IgD-negative memory B cell (primary cell): ENCODE measurements at regions not wholly inside any gene's neighbourhood (a gene's known extent, or its start where the extent isn't known, plus 50 kb on each side); places are given as distances from the start of the nearest gene placed in this dataset.
A peak's percentile ranks its signal among the peaks of the same experiment; 100 is the strongest.
"Not testable (repeated sequence)": the region's sequence is repeated elsewhere in the genome, so short reads cannot be mapped to it uniquely, and the experiment has no call there.

Source experiments
- H3K27ac Mint-ChIP-seq, 3 donors: one replicate each; pipeline ENCODE4 v1.8.0; 2020 to 2022; ENCODE audit warnings: mild to moderate bottlenecking in 3 of 3, mixed read lengths in 3 of 3, moderate library complexity in 1 of 3
- H3K27me3 Mint-ChIP-seq: one replicate; pipeline ENCODE4 v1.8.0; 2021; ENCODE audit warnings: mixed read lengths
- H3K36me3 Mint-ChIP-seq: one replicate; pipeline ENCODE4 v1.8.0; 2020; ENCODE audit warnings: mild to moderate bottlenecking, mixed read lengths
- H3K4me1 Mint-ChIP-seq, 3 donors: one replicate each; pipeline ENCODE4 v1.8.0; 2020 to 2022; ENCODE audit warnings: mixed read lengths in 3 of 3, mild to moderate bottlenecking in 1 of 3
- H3K4me3 Mint-ChIP-seq, 4 donors: one replicate each; pipeline ENCODE4 v1.8.0; 2020 to 2022; ENCODE audit warnings: mild to moderate bottlenecking in 4 of 4, mixed read lengths in 4 of 4, moderate library complexity in 3 of 4
- H3K9me3 Mint-ChIP-seq, 3 donors: one replicate each; pipeline ENCODE4 v1.8.0; 2020 to 2021; ENCODE audit warnings: mixed read lengths in 3 of 3, mild to moderate bottlenecking in 1 of 3

GRCh38 chr1:10880063-10880462, 83.6 kb upstream of the CASZ1 start:
- Mint-ChIP-seq H3K4me1 (no peaks in the 10 kb centered on the region), H3K27me3 (peaks cover 7% of the 10 kb centered on the region), H3K27ac (no peak overlapping the region)

GRCh38 chr1:10881046-10881445, 84.6 kb upstream of the CASZ1 start:
- H3K4me3 Mint-ChIP-seq: no peak overlapping the region
- H3K27me3 Mint-ChIP-seq: peaks cover 8% of the 10 kb centered on the region
- no peak overlapping the region for H3K27ac Mint-ChIP-seq
- no peaks in the 10 kb centered on the region for H3K9me3 Mint-ChIP-seq
- H3K36me3 Mint-ChIP-seq: no peaks in the 10 kb centered on the region
- H3K4me1 Mint-ChIP-seq: no peaks in the 10 kb centered on the region

More at GRCh38 chr1:10880063-10880462, 83.6 kb upstream of the CASZ1 start:
- Mint-ChIP-seq H3K36me3 (no peaks in the 10 kb centered on the region), H3K9me3 (no peaks in the 10 kb centered on the region), H3K4me3 (no peak overlapping the region)

GRCh38 chr1:10882069-10882468, 85.6 kb upstream of the CASZ1 start:
- no peak overlapping the region for H3K4me3 Mint-ChIP-seq
- H3K4me1 Mint-ChIP-seq: no peaks in the 10 kb centered on the region
- no peaks in the 10 kb centered on the region for H3K9me3 Mint-ChIP-seq
- H3K27me3 Mint-ChIP-seq: peaks cover 13% of the 10 kb centered on the region
- H3K36me3 Mint-ChIP-seq: no peaks in the 10 kb centered on the region
- H3K27ac Mint-ChIP-seq: no peak overlapping the region

- H3K27me3 Mint-ChIP-seq: peaks cover 27% of the 10 kb centered on the region
These were observed 90.6 kb upstream of the CASZ1 start for GRCh38 chr1:10887032-10887431.

DNA sequence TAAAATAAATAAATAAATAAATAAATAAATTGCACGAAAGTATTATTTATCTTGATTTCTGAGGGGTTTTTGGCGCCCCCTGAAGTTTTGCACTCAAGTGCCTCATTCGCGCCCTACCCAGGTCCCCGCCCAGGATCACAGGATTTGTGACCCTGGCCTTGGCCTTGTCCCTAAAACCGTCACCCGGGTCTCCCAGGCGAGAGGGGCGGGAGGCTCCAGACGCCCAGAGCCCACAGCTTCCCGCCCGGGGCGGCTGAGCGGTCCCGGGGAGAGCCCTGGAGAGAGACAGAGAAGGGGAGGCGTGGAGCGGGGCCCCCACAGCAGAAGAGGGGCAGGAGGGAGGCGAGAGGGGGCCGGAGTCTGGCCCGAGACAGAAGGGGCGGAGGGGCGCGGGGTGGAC, 91.8 kb upstream of the CASZ1 start:
- Mint-ChIP-seq H3K4me1 (peaks cover 0 to 2% (median 2%) of the 10 kb centered on the region in 3 donors), H3K27ac (no peak overlapping the region), H3K9me3 (peaks cover 0 to 2% (median 0%) of the 10 kb centered on the region in 3 donors), H3K4me3 (no peak overlapping the region), H3K36me3 (no peaks in the 10 kb centered on the region), H3K27me3 (peaks cover 30% of the 10 kb centered on the region)

More at GRCh38 chr1:10887032-10887431, 90.6 kb upstream of the CASZ1 start:
- not testable (repeated sequence) for H3K36me3 Mint-ChIP-seq, H3K4me1 Mint-ChIP-seq, H3K9me3 Mint-ChIP-seq, H3K4me3 Mint-ChIP-seq, H3K27ac Mint-ChIP-seq

- peak overlapping the region in 2 of 4 donors; percentile 29 to 35 for H3K4me3 Mint-ChIP-seq
- H3K4me1 Mint-ChIP-seq: peaks cover 0 to 2% (median 2%) of the 10 kb centered on the region in 3 donors
- peaks cover 30% of the 10 kb centered on the region for H3K27me3 Mint-ChIP-seq
- H3K9me3 Mint-ChIP-seq: peaks cover 0 to 2% (median 0%) of the 10 kb centered on the region in 3 donors
- H3K36me3 Mint-ChIP-seq: no peaks in the 10 kb centered on the region
- no peak overlapping the region for H3K27ac Mint-ChIP-seq
These were observed 92.6 kb upstream of the CASZ1 start for GRCh38 chr1:10888791-10889649.

DNA sequence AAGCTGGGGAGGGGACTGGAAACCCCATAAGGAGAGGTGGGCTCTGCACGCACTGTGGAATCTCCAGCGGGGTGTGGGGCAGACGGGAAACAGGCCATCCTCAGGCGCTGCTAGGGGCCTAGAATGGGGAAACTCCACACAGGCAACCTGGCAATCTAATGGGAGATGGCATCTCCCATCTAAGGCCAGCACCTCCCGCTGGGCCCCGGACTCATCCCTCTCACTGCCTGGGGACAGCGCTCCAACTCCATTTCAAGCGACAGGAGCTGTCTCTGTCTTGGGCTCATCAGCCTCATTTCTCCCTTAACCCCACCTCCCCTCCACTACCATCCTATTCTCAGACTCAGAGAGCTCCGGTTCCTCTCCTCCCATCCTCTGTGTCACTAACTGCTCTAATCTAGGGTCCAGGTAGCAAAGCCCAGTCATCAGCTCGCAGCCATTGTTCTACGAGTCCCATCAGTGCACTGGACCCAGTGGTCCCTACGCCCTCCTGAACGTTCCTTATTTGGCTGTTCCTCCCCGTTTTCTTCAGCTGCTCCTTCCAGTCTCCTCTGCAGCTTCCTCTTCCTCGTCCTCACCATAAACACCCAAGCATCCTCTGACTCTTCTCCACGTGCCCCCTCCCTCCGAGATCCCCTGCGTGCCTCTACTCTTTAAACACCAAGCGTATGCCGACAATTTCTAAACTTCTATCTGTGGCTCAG, 93.4 kb upstream of the CASZ1 start:
- H3K27ac Mint-ChIP-seq: no peak overlapping the region
- peaks cover 0 to 2% (median 0%) of the 10 kb centered on the region in 3 donors for H3K9me3 Mint-ChIP-seq
- H3K4me1 Mint-ChIP-seq: peaks cover 0 to 2% (median 2%) of the 10 kb centered on the region in 3 donors
- H3K27me3 Mint-ChIP-seq: peaks cover 30% of the 10 kb centered on the region
- no peak overlapping the region for H3K4me3 Mint-ChIP-seq
- H3K36me3 Mint-ChIP-seq: no peaks in the 10 kb centered on the region

- Mint-ChIP-seq H3K9me3 (peaks cover 0 to 2% (median 0%) of the 10 kb centered on the region in 3 donors), H3K4me3 (no peak overlapping the region), H3K4me1 (peaks cover 0 to 2% (median 2%) of the 10 kb centered on the region in 3 donors), H3K27ac (no peak overlapping the region), H3K27me3 (peaks cover 32% of the 10 kb centered on the region), H3K36me3 (no peaks in the 10 kb centered on the region)
These were observed 94.1 kb upstream of the CASZ1 start for GRCh38 chr1:10890491-10891071.

- H3K36me3 Mint-ChIP-seq: no peaks in the 10 kb centered on the region
- peaks cover 0 to 2% (median 0%) of the 10 kb centered on the region in 3 donors for H3K9me3 Mint-ChIP-seq
- no peak overlapping the region for H3K27ac Mint-ChIP-seq
- H3K27me3 Mint-ChIP-seq: peaks cover 30% of the 10 kb centered on the region
- no peak overlapping the region for H3K4me3 Mint-ChIP-seq
- H3K4me1 Mint-ChIP-seq: peaks cover 0 to 2% (median 2%) of the 10 kb centered on the region in 3 donors
These were observed 94.6 kb upstream of the CASZ1 start for GRCh38 chr1:10891091-10891490.

- H3K4me1 Mint-ChIP-seq: peaks cover 0 to 2% (median 2%) of the 10 kb centered on the region in 3 donors
- H3K36me3 Mint-ChIP-seq: no peaks in the 10 kb centered on the region
- H3K27ac Mint-ChIP-seq: no peak overlapping the region
- H3K9me3 Mint-ChIP-seq: peaks cover 0 to 2% (median 0%) of the 10 kb centered on the region in 3 donors
- H3K4me3 Mint-ChIP-seq: no peak overlapping the region
- peaks cover 30% of the 10 kb centered on the region for H3K27me3 Mint-ChIP-seq
These were observed 96.0 kb upstream of the CASZ1 start for GRCh38 chr1:10892138-10893065.

DNA sequence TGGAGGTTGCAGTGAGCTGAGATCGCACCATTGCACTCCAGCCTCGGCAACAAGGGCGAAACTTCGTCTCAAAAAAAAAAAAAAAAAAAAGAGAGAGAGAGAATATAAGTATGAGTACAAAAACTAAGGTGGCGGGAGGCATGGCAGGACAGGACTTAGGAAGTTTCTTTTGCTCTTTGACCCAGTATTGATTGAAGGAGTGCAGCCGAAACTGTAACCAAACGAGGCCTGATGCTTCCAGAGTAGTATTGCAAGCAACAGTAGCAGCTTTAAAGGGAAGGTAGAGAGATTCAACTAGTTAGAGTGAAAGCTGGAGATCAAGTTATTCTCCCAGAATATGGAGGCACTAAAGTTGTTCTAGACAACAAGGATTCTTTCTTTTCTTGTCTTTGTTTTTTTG, 99.2 kb upstream of the CASZ1 start:
- Mint-ChIP-seq H3K4me1 (no peaks in the 10 kb centered on the region), H3K9me3 (peaks cover 0 to 2% (median 0%) of the 10 kb centered on the region in 3 donors), H3K27me3 (peaks cover 28% of the 10 kb centered on the region), H3K36me3 (no peaks in the 10 kb centered on the region), H3K4me3 (no peak overlapping the region), H3K27ac (no peak overlapping the region)

DNA sequence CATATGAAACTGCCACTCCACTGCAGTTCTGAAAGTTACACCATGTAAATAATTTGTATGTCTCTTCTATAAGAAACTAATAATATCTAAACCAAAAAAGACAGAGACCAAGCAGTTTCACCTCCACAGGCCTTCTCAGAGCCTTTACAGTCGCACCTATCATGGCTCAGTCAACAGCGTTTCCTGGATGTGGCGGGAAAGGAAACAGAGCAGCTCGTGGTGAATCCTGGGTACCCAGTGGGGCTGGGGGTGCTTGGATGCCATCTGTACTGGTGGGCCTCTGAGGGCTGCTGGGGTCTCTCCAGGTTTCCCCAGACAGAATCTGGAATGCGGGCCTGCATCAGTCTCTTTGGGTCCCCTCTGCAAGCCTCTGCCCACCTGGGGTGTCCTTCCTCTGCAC, 100.2 kb upstream of the CASZ1 start:
- Mint-ChIP-seq H3K9me3 (peaks cover 0 to 2% (median 0%) of the 10 kb centered on the region in 3 donors), H3K27ac (no peak overlapping the region), H3K36me3 (no peaks in the 10 kb centered on the region), H3K4me3 (no peak overlapping the region), H3K4me1 (no peaks in the 10 kb centered on the region), H3K27me3 (peaks cover 27% of the 10 kb centered on the region)

DNA sequence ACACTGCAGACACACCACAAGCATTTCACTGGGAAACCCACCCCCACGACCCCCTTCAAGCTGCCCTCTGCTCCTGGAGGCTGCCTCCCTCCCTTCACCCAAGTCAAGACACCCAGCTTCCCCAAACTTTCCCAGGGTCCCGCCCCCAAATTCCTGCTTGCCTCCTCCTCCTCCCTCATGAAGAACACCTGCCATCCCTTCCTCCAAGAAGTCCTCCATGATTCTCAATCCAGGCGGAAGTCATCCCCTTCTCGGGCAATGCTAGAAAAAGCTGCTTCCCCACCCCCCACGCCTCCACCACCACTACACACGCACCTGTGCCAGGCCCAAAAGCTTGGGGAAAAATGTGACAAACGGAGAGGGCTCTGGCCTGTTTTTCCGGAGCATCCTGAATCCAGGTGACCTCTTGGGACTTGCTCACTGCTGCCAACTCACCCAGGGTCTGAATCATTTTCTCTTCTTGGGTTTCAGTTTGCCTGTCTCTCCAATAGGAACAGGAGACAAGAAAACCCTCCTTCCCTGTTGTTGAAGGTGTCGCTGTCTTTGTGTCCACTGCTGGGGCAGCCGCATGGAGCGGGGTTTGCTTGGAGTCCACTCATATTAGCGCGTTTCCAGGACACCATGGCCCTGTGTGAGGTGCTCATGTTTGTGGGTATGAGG, 101.0 kb upstream of the CASZ1 start:
- Mint-ChIP-seq H3K27ac (no peak overlapping the region), H3K4me1 (no peaks in the 10 kb centered on the region), H3K27me3 (peaks cover 25% of the 10 kb centered on the region), H3K9me3 (no peaks in the 10 kb centered on the region), H3K36me3 (no peaks in the 10 kb centered on the region), H3K4me3 (peak overlapping the region in 2 of 4 donors; percentile 17 to 45)
